ENCODE measurements at regions not wholly inside any gene's neighbourhood (a gene's known extent, or its start where the extent isn't known, plus 50 kb on each side); places are given as distances from the start of the nearest gene placed in this dataset.
"Not testable (repeated sequence)": the region's sequence is repeated elsewhere in the genome, so short reads cannot be mapped to it uniquely, and the experiment has no call there.

DNA sequence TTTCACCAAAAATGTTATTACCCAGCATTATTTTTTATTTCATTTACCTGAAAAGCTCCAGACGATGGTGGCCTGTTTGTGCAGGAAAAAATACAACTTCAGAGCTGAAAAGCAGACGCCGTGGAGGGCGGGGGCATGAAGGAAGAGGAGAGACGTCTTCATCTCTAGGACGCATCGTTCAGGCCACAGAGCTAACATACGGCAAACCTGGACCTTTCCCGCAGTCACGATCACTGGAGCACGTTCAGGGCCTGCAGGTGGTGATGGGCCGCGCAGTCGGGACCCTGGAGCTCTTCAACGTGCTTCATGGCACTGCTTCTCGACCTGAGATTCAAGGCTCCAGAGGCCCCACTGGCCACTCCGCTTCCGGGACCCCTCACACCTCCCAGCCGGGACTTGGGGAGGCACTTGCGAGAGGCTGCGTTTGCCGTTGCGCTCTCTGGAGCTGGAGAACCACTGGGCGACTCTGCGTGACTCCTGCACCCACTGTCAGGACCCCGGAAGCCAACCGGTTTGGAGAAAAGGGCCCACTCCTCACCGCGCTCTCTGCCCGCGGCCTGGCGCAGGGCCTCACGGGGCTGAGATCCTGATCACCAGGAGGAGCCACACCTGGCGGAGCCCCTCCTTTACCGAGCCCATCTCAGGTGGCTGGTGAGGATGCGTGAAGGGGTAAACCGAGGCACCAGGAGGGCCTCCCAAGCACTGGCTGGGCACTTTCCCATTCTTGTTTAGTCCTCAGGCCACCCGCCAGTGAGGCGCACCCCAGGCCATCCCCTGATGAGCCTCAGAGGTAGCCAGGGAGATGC, 164.4 kb upstream of the AFDN start:
- no peak for DNase-seq (ENCODE audit: low read depth in 2 of 2)

DNA sequence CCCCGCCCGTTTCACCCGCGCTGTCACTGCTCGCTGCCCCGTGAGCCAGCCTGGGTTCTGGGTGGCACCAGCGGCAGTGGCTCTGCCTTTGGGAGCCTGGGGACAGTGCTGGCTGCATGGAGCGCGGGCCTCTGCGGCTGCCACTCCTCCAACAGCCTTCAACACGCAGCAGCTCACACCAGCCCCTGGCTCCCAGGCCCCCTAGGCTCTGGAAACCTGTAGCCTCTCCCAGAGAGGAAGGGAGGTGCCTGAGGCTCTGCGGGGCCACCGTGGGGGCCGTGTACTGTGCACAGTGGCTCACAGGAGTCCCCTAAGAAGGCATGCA, 163.9 kb upstream of the AFDN start:
- DNase-seq (ENCODE audit: low read depth in 2 of 2): no peak

DNA sequence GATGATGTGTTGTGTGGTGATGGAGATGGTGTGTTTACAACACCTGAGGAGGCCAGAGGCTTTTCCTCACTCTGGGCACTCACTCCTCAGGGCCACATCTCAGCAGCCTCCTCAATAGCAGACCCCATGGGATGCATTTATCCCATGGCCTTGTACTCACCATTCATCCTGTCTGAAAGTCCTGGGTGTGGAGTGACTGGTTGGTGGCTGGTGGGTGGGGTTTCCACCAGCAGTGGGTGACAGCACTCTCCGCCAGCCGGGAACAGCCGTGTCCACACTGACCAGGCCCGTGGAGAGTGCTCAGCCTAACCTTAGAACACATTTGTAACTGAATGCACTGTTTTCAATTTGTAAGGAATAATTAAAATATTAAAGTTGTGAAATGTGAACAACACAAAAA, 163.4 kb upstream of the AFDN start:
- DNase-seq (ENCODE audit: low read depth in 2 of 2): no peak

DNA sequence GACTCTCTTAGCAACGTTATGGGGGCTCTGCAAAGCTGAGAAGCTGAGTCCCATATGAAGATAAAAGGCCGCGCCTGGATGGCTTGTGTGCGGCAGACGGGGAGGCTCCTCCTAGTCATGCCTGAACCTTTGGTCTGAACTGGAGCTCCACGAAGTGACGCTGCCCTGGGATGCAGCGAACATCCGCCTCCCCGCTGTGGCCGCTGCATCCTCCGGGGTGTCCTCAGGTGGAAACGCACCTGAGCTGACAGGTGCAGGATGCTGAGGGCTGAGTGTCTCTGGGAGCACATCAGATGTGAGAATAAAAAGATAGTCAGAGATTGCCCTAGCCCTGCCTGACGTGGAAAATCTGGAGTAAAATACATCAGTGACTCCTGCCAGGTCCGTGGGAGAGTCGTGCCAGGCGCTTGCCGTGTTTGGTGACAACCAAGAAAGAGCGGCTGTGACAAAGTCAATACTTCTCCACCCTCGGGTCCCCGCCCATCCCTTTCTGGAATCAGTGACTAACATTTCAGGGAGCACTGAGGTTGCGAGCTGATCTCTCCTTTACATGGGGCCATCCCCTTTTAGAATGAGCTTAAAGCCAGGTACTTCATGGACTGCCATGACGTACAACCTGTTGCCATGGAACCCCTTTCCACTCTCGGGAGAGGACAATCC, 162.8 kb upstream of the AFDN start:
- no peak for DNase-seq (ENCODE audit: low read depth in 2 of 2)

DNA sequence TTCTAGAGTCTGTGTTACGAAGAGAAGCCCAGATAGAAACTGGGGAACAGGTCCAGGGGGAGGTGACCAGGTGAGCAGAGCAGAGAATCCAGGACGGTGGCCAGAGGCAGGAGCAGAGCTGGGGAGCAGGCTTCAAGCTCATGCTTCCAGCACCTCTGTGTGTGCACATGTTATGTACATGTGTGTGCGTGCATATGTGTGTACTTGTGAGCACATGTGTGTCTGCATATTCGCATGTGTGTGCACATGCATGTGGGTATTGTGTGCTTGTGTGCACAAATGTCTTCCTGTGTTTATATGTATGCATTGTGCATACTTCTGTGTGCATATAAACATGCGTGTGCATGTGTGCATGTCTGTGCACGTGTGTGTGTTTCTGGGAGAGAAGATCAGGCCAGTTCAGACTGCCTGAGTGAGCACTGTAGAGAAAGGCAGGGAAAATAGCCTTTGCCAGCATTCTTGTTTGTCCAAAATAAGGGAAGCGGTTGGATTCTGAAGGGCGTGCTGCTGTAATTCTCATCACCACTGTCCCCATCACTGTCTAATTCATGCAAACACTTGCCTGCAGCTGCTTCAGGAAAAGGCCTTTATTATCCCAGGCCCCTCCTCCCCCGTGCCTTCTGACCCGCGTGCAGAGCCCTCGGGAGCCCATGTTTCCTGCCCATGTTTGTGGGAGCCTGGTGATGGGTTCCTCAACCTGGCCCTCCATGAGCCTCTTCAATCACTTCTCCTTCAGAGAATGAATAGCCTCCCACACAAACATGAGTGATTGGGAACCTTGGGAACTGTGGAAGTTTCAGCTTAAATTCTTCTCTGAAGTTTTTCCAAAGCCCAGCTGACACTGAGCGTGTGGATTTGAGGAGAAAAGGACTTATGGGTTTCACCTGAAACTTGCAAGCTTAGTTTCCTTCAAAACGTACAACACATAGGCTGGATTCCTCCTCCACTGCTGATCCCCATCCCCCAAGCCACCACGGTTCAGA, 161.7 kb upstream of the AFDN start:
- no peak for DNase-seq (ENCODE audit: low read depth in 2 of 2)

DNA sequence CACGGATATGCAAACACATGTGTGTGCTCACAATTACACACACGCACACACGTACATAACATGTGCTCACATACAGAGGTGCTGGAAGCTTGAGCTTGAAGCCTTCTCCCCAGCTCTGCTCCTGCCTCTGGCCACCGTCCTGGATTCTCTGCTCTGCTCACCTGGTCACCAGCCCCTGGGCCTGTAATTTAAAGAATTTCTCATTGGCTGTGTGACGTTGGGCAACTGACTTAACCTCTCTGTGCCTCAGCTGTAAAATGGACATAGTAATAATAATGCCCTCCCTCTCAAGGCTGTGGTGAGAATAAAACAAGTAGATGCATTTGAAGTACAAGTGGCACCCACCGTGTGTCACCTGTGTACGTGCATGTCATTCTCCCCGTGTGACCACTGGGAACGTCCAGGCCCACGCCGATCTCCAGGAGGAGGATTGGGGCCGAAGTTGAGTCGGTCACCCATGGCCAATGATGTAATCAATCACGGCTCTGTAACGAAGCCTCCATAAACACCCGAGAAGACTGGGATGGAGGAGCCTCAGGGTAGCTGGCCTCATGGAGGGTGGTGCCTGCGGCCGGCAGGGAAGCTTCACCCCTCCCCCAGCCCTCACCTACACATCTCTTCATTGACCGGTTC, 160.9 kb upstream of the AFDN start:
- no peak for DNase-seq (ENCODE audit: low read depth in 2 of 2)

DNA sequence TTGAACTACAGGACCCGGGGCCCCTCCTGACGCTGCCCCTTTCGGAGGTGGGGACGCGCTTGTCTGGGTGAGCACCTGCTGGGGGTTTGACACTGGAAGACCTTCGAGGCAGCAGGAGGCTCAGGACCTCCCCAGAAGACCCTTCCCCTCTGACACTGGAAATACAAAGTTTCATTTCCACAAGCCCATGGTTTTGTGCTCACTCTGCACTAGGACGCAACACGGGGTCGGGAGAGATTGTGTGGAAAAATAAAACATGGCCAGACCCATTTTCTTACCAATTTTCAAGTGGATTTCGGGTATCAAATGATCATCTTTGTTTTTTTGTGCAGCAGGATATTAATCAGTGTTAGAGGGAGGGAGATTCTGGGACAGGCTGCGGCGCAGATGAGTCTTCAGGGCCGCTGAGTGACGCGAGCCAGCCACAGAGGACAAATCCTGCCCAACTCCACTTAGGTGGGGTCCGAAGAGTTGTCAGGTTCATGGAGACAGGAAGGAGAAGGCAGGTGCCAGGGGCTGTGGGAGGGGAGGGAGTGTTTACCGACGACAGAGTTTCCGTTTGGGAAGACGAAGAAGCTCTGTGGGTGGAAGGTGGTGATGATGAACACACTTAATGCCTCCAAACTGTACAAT, 160.0 kb upstream of the AFDN start:
- DNase-seq (ENCODE audit: low read depth in 2 of 2): no peak

DNA sequence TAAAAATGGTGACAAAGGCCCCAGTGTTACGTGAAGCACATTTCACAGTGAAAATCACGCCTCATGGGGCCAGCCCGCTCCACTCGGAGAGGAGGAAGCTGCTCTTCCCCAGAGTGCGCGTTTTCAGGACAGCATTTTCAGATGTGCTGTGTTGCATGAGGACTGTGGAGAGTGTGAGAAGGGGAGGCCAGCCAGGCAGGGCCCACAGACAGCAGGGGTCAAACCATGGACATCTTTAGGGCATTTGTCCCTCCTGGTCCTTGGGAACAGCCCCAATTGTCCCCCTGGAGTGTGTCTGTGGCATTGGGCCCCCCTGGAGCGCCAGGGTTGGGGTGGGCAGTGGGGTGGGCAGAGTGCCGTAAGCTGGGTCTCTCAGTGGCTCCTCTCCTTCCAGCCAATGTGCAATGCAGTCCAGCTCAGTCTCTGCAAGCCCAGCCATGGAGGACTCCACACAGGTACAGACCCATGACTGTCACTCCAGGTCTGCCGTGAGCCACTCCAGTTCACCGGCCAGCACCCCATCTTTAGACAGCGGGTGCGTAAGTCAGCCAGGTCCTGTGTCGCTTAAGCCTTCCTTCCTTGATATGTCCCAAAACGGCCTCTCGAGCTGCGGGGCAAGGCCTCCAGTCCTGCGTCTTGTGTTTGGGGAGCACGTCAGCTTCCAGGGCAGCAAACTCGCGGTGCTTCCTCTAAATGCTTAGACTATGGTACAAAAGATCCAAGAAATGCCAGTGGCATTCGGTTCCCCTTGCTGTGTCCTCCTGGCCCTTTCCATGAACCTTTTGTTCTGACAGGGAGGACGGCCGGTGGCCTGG, 159.3 kb upstream of the AFDN start:
- no peak for DNase-seq (ENCODE audit: low read depth in 2 of 2)

DNA sequence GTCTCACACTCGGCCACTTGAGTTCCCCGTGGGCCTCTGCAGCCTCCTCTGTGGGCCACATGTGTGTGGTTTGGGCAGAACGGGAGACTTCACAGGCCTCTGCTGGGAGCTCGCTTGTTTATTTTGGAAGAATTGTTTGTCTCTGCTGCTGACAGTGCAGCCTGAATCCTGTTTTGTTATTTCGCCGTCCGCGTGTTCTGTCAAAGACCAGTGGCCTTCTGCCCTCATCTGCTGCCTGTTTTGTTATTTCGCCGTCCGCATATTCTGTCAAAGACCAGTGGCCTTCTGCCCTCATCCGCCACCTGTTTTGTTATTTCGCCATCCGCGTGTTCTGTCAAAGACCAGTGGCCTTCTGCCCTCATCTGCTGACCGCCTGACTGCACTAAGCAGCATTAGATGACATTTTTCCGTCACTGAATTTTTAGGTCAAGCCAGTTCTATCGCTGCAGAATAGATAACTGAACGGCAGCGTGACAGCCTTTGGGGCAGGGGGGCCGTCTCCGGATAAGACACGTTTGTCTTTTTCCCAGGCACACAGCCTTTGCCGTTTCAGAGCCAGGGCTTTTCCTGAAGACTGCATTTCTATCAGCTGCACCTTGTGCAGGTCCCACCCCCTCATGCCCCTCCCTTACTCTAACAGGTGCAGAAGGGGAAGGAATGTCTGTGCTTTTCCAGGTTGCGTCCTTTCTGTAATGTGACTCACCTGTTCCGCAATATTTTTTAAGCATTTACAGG, 158.5 kb upstream of the AFDN start:
- peak in 1 of 2 donors; percentile 98 for DNase-seq (ENCODE audit: low read depth in 2 of 2)

DNA sequence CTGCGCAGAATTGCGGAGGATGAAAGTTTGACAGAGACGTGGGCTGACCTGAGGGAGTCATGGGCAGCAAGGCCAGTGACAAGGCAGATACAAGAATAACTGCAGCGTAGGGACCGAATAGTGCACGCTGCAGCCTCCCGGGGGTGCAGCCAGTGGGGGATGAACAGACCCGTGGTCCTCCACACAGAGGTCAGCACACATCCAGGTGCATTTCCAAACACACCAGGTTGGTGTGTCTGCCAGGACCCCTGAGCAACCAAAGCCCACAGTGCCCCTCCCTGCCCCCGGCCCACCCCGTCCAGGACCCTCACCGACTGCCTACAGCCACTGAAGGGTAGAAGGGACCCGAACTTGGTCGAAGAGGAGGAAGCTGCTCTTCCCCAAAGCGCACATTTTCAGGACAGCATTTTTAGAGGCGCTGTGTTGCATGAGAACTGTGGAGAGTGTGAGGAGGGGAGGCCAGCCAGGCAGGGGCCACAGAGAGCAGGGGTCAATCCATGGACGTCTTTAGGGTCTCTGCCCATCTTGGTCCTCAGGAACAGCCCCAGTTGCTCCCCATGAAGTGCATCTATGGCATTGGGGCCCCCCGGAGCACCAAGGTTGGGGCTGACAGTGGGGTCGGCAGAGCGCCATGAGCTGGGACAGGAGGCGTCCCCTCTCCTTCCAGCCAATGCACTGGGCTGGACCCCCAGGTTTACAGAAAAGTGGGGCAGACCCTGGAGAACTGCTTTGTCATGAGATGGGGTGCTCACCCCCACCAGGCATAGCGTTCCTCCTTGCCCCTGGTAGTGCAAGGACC, 157.8 kb upstream of the AFDN start:
- no peak for DNase-seq (ENCODE audit: low read depth in 2 of 2)

DNA sequence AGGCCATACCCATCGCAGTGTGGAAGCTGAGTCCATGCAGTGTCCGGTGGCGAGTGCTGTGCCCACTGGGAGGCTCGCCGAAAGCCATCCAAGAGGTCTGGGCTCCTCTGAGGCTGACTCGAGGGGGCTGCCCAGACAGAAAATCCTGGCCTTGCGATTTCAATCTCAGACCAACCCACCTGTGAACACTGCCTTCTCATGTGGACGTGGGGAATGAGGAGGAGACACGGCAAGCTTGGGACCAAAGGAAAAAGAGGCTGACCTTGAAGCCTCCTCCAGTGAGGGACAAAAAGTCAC, 157.2 kb upstream of the AFDN start:
- no peak for DNase-seq (ENCODE audit: low read depth in 2 of 2)

DNA sequence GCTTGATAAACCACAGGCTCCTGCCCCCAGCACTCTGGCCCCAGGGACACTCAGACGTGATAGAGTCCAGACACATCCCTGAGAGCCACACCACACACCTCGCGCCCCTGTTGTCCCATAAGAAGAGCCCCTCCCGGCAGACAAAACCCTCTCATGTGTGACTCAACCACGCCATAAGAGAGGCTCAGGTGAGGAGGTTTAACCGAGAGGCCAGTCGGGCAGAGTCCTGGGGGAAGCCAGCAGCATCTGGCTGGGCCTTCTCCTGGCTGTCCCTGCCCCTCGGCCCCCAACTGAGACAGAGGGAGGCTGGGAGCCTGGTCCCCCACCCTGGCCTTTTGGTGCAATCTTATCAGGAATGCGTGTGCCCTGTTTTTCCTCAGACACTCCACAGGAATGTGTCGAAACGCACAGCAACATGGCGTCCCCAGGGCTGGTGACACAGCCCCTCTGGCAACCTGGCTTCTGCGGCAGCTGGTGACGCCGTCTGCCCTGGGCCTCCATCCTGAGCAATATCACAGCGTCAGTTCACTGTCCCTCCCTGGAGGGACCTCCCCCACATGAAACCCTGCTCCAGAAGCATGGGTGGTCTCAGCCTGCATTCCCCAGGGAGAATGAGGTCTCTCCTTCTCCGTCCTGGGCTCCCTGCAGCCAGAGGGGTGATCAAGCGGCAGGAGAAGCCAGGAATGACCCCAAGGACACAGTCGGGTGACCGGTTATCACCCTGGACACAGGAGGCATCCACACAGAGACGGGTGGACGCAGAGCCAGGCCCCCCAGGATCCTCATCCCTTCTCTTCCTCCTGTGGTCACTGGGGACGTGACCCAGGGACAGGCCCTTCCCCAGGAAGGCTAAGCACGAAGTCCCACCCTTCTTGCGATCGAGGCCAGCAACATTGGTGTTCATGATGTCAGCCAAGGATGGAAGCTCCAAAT, 156.6 kb upstream of the AFDN start:
- DNase-seq (ENCODE audit: low read depth in 2 of 2): no peak

DNA sequence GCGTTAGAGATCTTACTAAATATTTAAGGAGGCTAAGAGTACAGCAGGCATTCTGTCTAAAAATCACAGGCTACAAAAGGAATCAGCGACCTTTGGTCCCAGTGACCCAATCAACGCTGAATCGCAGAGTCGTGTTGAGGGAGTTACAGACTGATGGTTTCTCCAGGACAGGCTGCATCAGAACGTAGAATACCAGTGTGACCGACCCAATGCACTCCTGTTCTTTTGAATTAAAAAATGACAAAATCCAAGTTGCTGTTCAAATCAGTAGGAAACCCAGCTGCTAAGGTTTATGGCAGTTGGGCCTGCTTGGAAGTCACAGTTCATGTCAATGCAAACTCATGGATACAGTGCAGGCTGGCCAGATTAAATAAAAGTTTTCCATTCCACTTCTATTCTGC, 155.8 kb upstream of the AFDN start:
- DNase-seq (ENCODE audit: low read depth in 2 of 2): no peak

DNA sequence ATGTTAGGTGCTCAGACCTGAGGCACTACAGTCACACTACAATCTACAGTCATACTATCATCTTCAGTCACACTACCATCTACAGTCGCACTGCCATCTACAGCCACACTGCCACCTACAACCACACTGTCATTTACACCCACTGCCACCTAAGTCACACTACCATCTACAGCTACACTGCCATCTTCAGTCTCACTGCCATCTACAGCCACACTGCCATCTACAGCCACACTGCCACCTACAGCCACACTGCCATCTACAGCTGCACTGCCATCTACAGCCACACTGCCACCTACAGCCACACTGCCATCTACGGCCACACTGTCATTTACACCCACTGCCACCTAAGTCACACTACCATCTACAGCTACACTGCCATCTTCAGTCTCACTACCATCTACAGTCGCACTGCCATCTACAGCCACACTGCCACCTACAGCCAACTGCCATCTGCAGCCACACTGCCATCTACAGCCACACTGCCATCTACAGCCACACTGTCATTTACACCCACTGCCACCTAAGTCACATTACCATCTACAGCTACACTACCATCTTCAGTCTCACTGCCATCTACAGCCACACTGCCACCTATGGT, 155.2 kb upstream of the AFDN start:
- DNase-seq (ENCODE audit: low read depth in 2 of 2): not testable (repeated sequence)

DNA sequence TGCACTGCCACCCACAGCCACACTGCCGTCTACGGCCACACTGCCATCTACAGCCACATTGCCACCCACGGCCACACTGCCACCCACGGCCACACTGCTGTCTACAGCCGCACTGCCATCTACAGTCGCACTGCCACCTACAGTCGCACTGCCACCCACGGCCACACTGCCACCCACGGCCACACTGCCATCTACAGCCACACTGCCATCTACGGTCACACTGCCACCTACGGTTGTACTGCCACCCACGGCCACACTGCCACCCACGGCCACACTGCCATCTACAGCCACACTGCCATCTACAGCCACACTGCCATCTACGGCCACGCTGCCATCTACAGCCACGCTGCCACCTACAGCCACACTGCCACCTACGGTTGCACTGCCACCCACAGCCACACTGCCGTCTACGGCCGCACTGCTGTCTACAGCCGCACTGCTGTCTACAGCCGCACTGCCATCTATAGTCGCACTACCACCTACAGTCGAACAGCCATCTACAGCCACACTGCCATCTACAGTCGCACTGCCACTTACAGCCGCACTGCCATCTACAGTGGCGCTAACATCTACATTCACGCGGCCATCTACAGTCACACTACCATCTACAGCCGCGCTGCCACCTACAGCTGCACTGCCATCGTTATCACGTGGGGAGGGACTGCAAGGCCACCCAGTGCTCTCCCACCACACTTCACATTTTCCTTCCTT, 154.6 kb upstream of the AFDN start:
- no peak for DNase-seq (ENCODE audit: low read depth in 2 of 2)

DNA sequence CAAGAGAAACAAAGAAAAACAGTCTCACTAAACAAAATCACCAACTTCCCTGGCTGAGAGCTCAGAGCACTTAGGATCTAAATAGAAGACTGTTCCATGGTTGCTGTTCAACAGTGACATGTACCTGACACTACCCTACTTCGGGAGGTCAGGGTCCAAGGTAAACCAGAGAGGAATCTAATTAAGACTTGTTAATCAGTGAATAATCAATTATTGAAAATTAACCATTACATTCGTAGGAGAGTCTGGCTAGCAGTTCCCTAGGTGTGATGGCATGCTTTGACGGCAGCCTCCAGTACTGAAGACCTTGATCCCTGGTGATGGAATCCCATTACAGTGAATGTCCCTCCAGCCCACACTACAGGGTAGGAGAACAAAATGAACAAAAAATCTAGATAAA, 154.0 kb upstream of the AFDN start:
- DNase-seq (ENCODE audit: low read depth in 2 of 2): no peak

DNA sequence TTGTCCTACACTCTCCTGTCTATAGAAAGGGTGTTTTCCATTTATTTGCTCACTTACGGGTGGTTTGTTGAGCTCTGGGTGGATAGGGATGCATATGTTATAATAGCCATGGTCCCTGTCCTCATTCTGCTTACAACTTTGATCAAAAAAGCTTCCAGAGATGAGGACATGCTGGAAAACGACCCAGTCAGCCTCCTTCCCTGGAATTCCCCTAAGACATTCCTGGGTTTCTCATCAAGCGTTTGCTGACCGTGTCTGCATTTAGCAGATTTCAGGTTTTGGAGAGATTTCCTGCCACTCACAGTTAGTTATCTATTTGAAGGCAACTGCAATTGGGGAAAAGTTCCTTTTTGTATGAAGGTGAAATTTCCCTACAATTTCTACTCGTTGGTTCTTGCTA, 152.8 kb upstream of the AFDN start:
- DNase-seq (ENCODE audit: low read depth in 2 of 2): peak in 1 of 2 donors; percentile 59

Data from lung microvascular endothelial cell (primary cell).